Vagina (tissue), 2 donors: ENCODE measurements at regions not wholly inside any gene's neighbourhood (a gene's known extent, or its start where the extent isn't known, plus 50 kb on each side); places are given as distances from the start of the nearest gene placed in this dataset.

Experiments
- POLR2A ChIP-seq, 2 donors: fragments of 450-650 bp; IDR thresholded peaks; one replicate each; pipeline ENCODE4 v1.6.1; 2017; ENCODE audit warnings: antibody characterized with exemption in 2 of 2, mild to moderate bottlenecking in 2 of 2, moderate library complexity in 2 of 2
- POLR2AphosphoS5 ChIP-seq, 2 donors: sonication (generic); formaldehyde crosslinking; IDR thresholded peaks; one replicate each; pipeline ENCODE4 v1.9.0; 2017; ENCODE audit warnings: antibody characterized with exemption in 2 of 2, mild to moderate bottlenecking in 2 of 2, low read depth in 1 of 2; ENCODE audit not compliant: insufficient read depth in 1 of 2
- TF ChIP-seq, protein P1 (sequence below), 3 experiments: fragments of 450-650 bp in 2 of 3; fragments of 200-600 bp in 1 of 3; sonication (generic) in 1 of 3; IDR thresholded peaks; one replicate each; pipeline ENCODE4 v1.5.1; 2017 to 2019; ENCODE audit warnings: antibody characterized with exemption in 3 of 3, mild to moderate bottlenecking in 2 of 3, moderate library complexity in 2 of 3

DNA sequence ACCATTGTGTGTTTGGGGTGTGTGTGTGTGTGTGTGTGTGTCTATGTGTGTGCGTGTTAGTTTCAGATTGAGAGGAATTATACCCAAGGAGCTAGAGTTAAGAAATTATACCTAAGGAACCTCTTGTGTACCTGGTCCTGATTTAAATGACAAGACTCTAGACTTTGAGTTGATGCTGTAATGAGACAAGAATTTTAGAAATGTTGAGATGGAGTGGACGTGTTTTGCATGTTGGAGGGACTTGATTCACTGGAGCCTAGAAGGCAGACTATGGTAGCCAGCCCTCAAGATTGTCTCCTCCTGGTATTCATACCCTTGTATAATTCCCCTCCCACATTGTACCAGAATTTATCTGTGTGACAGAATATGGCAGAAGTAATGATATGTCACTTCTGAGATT lies 52.4 kb upstream of the HSPB3 start:
- TF ChIP-seq POLR2A (IDR thresholded peaks at IDR 0.05) (no peak), POLR2AphosphoS5 (IDR thresholded peaks at IDR 0.05; ENCODE audit: insufficient read depth in 1 of 2, low read depth in 1 of 2) (no peak)
- TF ChIP-seq, protein P1, sequence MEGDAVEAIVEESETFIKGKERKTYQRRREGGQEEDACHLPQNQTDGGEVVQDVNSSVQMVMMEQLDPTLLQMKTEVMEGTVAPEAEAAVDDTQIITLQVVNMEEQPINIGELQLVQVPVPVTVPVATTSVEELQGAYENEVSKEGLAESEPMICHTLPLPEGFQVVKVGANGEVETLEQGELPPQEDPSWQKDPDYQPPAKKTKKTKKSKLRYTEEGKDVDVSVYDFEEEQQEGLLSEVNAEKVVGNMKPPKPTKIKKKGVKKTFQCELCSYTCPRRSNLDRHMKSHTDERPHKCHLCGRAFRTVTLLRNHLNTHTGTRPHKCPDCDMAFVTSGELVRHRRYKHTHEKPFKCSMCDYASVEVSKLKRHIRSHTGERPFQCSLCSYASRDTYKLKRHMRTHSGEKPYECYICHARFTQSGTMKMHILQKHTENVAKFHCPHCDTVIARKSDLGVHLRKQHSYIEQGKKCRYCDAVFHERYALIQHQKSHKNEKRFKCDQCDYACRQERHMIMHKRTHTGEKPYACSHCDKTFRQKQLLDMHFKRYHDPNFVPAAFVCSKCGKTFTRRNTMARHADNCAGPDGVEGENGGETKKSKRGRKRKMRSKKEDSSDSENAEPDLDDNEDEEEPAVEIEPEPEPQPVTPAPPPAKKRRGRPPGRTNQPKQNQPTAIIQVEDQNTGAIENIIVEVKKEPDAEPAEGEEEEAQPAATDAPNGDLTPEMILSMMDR (IDR thresholded peaks at IDR 0.05), result no peak
